H1 (cell line): ENCODE measurements at regions not wholly inside any gene's neighbourhood (a gene's known extent, or its start where the extent isn't known, plus 50 kb on each side); places are given as distances from the start of the nearest gene placed in this dataset.

Experiments used
- CTCF ChIA-PET: fragments of 300-600 bp; sonication (Branson Sonifier 250); formaldehyde crosslinking; loops from one replicate; lab custom pipeline; 2021; ENCODE audit not compliant: partially characterized antibody; lab: Charles Lee
- POLR2A ChIA-PET: fragments of 300-600 bp; sonication (Branson Sonifier 250); formaldehyde crosslinking; loops from one replicate; lab custom pipeline; 2021; ENCODE audit warnings: inconsistent platforms; ENCODE audit not compliant: partially characterized antibody; lab: Charles Lee
- DNase-seq, 2 experiments: peaks; one replicate each; pipeline versions ENCODE4 v3.0.0 to v3.0.0-alpha.2; 2010 to 2022; ENCODE audit warnings: low spot score in 2 of 2, low read depth in 1 of 2, mixed read lengths in 1 of 2
- FAIRE-seq: peaks from 2 replicates; lab custom pipeline; 2011; peaks lifted over from hg19 to GRCh38; lab: Jason Lieb, UNC
- H2AFZ ChIP-seq: 2 replicates; pipeline ENCODE4 v1.8.1; 2012; ENCODE audit warnings: low read length, inconsistent platforms
- H2AK5ac ChIP-seq: 2 replicates; pipeline ENCODE4 v1.6.1; 2013; ENCODE audit warnings: low read depth, low read length
- H2BK120ac ChIP-seq: replicated peaks from 2 replicates; pipeline ENCODE3; 2013; ENCODE audit warnings: low read depth, low read length, inconsistent platforms
- H2BK12ac ChIP-seq: 2 replicates; pipeline ENCODE4 v1.6.1; 2013; ENCODE audit warnings: low read depth, low read length
- H2BK15ac ChIP-seq: 2 replicates; pipeline ENCODE4 v1.6.1; 2013; ENCODE audit warnings: low read length
- H2BK20ac ChIP-seq: 2 replicates; pipeline ENCODE4 v1.6.1; 2013; ENCODE audit warnings: low read length
- H2BK5ac ChIP-seq: 2 replicates; pipeline ENCODE4 v1.6.1; 2013; ENCODE audit warnings: low read depth, low read length
- H3K14ac ChIP-seq: 2 replicates; pipeline ENCODE4 v1.6.1; 2013; ENCODE audit warnings: inconsistent platforms; ENCODE audit not compliant: insufficient read length
- H3K18ac ChIP-seq: 2 replicates; pipeline ENCODE4 v1.6.1; 2013; ENCODE audit warnings: low read length; ENCODE audit errors: extremely low read depth
- H3K23ac ChIP-seq: 2 replicates; pipeline ENCODE4 v1.6.1; 2013; ENCODE audit warnings: inconsistent platforms; ENCODE audit not compliant: insufficient read length
- H3K23me2 ChIP-seq: 2 replicates; pipeline ENCODE4 v1.6.1; 2013; ENCODE audit warnings: low read depth, low read length
- H3K27ac ChIP-seq: 2 replicates; pipeline ENCODE4 v1.6.1; 2011; ENCODE audit warnings: low read depth, low read length, inconsistent platforms
- H3K27me3 ChIP-seq, 4 experiments: replicated peaks in 1 of 4; 1 replicate in 1 of 4; 2 replicates in 3 of 4; pipeline versions ENCODE4 v1.6.1 to v1.8.1; 2011 to 2013; ENCODE audit warnings: low read length in 3 of 4, mild to moderate bottlenecking in 3 of 4, inconsistent platforms in 2 of 4, mixed read lengths in 2 of 4, moderate library complexity in 1 of 4; ENCODE audit not compliant: control insufficient read depth in 3 of 4, insufficient read depth in 3 of 4; ENCODE audit errors: extremely low read depth in 1 of 4
- H3K36me3 ChIP-seq, 4 experiments: 2 replicates each; pipeline versions ENCODE4 v1.6.1 to v1.8.1; 2011 to 2013; ENCODE audit warnings: mild to moderate bottlenecking in 4 of 4, low read length in 3 of 4, moderate library complexity in 2 of 4, control low read depth in 1 of 4, inconsistent platforms in 1 of 4; ENCODE audit not compliant: insufficient read depth in 4 of 4, control insufficient read depth in 2 of 4
- H3K4ac ChIP-seq: replicated peaks from 2 replicates; pipeline ENCODE3; 2013; ENCODE audit warnings: low read length, low read depth, mixed read lengths, inconsistent platforms; ENCODE audit not compliant: insufficient read length
- H3K4me1 ChIP-seq, 4 experiments: replicated peaks in 1 of 4; 1 replicate in 1 of 4; 2 replicates in 3 of 4; pipeline versions ENCODE4 v1.6.1 to v1.8.1; 2011 to 2013; ENCODE audit warnings: low read length in 3 of 4, inconsistent platforms in 2 of 4, mixed read lengths in 1 of 4; ENCODE audit not compliant: insufficient read depth in 4 of 4, control insufficient read depth in 3 of 4
- H3K4me2 ChIP-seq, 2 experiments: 2 replicates each; pipeline versions ENCODE4 v1.6.1 to v1.8.1; 2011 to 2013; ENCODE audit warnings: low read depth in 2 of 2, low read length in 2 of 2, control low read depth in 1 of 2, inconsistent platforms in 1 of 2, mild to moderate bottlenecking in 1 of 2; ENCODE audit not compliant: insufficient read depth in 1 of 2
- H3K4me3 ChIP-seq, 4 experiments: fragments of 200-600, 300-600 bp in 1 of 4; sonication (generic), shearing (Covaris generic), sonication (Bioruptor Twin) in 1 of 4; 2 replicates each; pipeline versions ENCODE4 v1.5.1 to v1.8.1; 2011 to 2016; ENCODE audit warnings: low read length in 4 of 4, low read depth in 3 of 4, control low read depth in 2 of 4, inconsistent platforms in 2 of 4, mild to moderate bottlenecking in 2 of 4, mixed read lengths in 1 of 4, moderate library complexity in 1 of 4; ENCODE audit not compliant: insufficient read depth in 2 of 4; ENCODE audit errors: extremely low read depth in 1 of 4
- H3K56ac ChIP-seq: replicated peaks from 2 replicates; pipeline ENCODE3; 2013; ENCODE audit warnings: low read depth, mild to moderate bottlenecking, mixed read lengths, low read length, inconsistent platforms; ENCODE audit not compliant: insufficient read length
- H3K79me1 ChIP-seq: 2 replicates; pipeline ENCODE4 v1.6.1; 2013; ENCODE audit warnings: low read depth, low read length, control low read depth
- H3K79me2 ChIP-seq, 2 experiments: 2 replicates each; pipeline versions ENCODE4 v1.6.1 to v1.8.1; 2012 to 2013; ENCODE audit warnings: low read length in 2 of 2, mild to moderate bottlenecking in 2 of 2, inconsistent platforms in 1 of 2; ENCODE audit not compliant: insufficient read depth in 2 of 2, control insufficient read depth in 1 of 2
- H3K9ac ChIP-seq, 4 experiments: replicated peaks in 1 of 4; 1 replicate in 1 of 4; 2 replicates in 3 of 4; pipeline versions ENCODE4 v1.6.1 to v1.8.1; 2011 to 2013; ENCODE audit warnings: low read depth in 3 of 4, low read length in 3 of 4, control low read depth in 2 of 4, mild to moderate bottlenecking in 2 of 4, moderate library complexity in 2 of 4, inconsistent platforms in 1 of 4; ENCODE audit errors: extremely low read depth in 1 of 4
- H3K9me3 ChIP-seq, 2 experiments: 2 replicates each; pipeline versions ENCODE4 v1.6.1 to v1.8.1; 2012 to 2013; ENCODE audit warnings: mild to moderate bottlenecking in 2 of 2, moderate library complexity in 2 of 2, control low read depth in 1 of 2, inconsistent platforms in 1 of 2, low read depth in 1 of 2, low read length in 1 of 2, mixed read lengths in 1 of 2; ENCODE audit not compliant: insufficient read depth in 2 of 2
- H4K20me1 ChIP-seq, 2 experiments: replicated peaks in 1 of 2; 2 replicates each; pipeline versions ENCODE3 to v1.8.1; 2011 to 2013; ENCODE audit warnings: inconsistent platforms in 2 of 2, low read length in 2 of 2, mild to moderate bottlenecking in 1 of 2; ENCODE audit not compliant: insufficient read depth in 2 of 2, control insufficient read depth in 1 of 2
- H4K5ac ChIP-seq: 2 replicates; pipeline ENCODE4 v1.6.1; 2013; ENCODE audit warnings: low read length, low read depth, mixed read lengths, inconsistent platforms; ENCODE audit not compliant: insufficient read length
- H4K8ac ChIP-seq: 2 replicates; pipeline ENCODE4 v1.8.0; 2013; ENCODE audit warnings: mild to moderate bottlenecking, moderate library complexity, low read length, inconsistent platforms; ENCODE audit not compliant: insufficient read depth; ENCODE audit errors: extremely low read depth
- H4K91ac ChIP-seq: replicated peaks from 2 replicates; pipeline ENCODE3; 2013; ENCODE audit warnings: low read length, mixed read lengths, inconsistent platforms; ENCODE audit not compliant: insufficient read length
- RBBP5 ChIP-seq: IDR thresholded peaks from 2 replicates; pipeline ENCODE4 v1.7.1; 2012; ENCODE audit warnings: low read depth, mild to moderate bottlenecking, inconsistent platforms, low read length, moderate library complexity, borderline replicate concordance
- WGBS, 2 experiments: shearing (Covaris generic) in 1 of 2; methylation state at CpG; one replicate each; pipeline versions ENCODE4 v1.1.6 to v1.1.7; 2013 to 2015; ENCODE audit warnings: low lambda C conversion rate in 2 of 2, mixed read lengths in 2 of 2, inconsistent platforms in 1 of 2, low coverage in 1 of 2, missing lambda C conversion rate in 1 of 2; ENCODE audit not compliant: insufficient replicate concordance in 2 of 2, insufficient coverage in 1 of 2, insufficient read length in 1 of 2; ENCODE audit errors: extremely low coverage in 1 of 2, missing lambda C conversion rate in 1 of 2; 5-methylcytosine and 5-hydroxymethylcytosine counted together

DNA sequence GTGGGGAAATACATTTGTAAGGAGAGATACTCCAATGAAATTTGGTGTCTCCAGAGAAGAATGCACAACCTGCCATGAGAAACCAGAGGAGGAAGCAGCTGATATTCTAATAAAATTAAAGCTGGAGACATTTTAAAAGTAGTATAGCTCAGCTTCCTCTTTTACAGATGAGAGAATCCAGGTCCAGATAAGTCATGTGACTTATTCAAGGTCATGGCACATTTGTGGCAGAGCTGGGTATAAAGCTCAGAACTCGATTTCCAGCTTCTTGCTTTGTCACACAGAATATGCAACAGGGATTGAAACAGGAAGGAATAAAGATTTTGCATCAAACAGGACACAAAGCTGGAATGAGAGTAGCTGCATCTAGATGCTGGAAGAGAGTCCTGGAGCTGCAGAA, 174.8 kb downstream of the EMP1 start:
- Histone ChIP-seq H3K4me1 (peaks cover 0 to under 1% (median 0%) of the 10 kb centered on the region in 4 experiments; a peak in 1 of 7 replicates), H3K9me3 (no peaks in the 10 kb centered on the region), H3K27me3 (no peaks in the 10 kb centered on the region)

More for the DNA sequence above, 174.8 kb downstream of the EMP1 start:
- no peak overlapping the region for H3K4me2 ChIP-seq
- no peaks in the 10 kb centered on the region for H3K79me2 ChIP-seq
- no peak overlapping the region for H2BK12ac ChIP-seq
- ChIA-PET POLR2A (no interaction called here), CTCF (interaction anchor here (0.7 to 5.5 kb wide), 10 partner anchors 9 to 290 kb away, joined by 3 to 33 read pairs (median 5); no protein-coding TSS in a partner anchor)
- H3K56ac ChIP-seq, result no peak overlapping the region
- WGBS, 2 experiments, result 84% methylated on average over 1 of the region's 1 CpG; no CpG with 5 or more reads in 1 of the 2 experiments
- no peak overlapping the region for H3K27ac ChIP-seq
- no peak overlapping the region for H3K9ac ChIP-seq
- H4K20me1 ChIP-seq, result no peaks in the 10 kb centered on the region
- no peaks in the 10 kb centered on the region for H3K36me3 ChIP-seq
- no peak for TF ChIP-seq RBBP5
- no peak overlapping the region for H3K4ac ChIP-seq
- no peak overlapping the region for H4K91ac ChIP-seq
- no peak overlapping the region for H2AK5ac ChIP-seq
- FAIRE-seq, result no peak
- H4K8ac ChIP-seq, result no peak overlapping the region
- no peak overlapping the region for H2BK5ac ChIP-seq
- H3K4me3 ChIP-seq, result no peak overlapping the region
- H2BK20ac ChIP-seq, result no peak overlapping the region
- H3K23ac ChIP-seq, result no peak overlapping the region
- no peaks in the 10 kb centered on the region for H3K23me2 ChIP-seq
- no peak overlapping the region for H2BK120ac ChIP-seq
- H4K5ac ChIP-seq, result no peak overlapping the region
- H2AFZ ChIP-seq, result no peak overlapping the region
- no peaks in the 10 kb centered on the region for H3K79me1 ChIP-seq
- no peak overlapping the region for H2BK15ac ChIP-seq
- H3K14ac ChIP-seq, result no peak overlapping the region
- DNase-seq, result no peak
- no peak overlapping the region for H3K18ac ChIP-seq
